CD14-positive monocyte (primary cell): ENCODE measurements at regions not wholly inside any gene's neighbourhood (a gene's known extent, or its start where the extent isn't known, plus 50 kb on each side); places are given as distances from the start of the nearest gene placed in this dataset.

Source experiments
- DNase-seq, 3 donors: peaks; one replicate each; pipeline ENCODE4 v3.0.0-alpha.2; 2011 to 2022
- H2AFZ ChIP-seq: 2 replicates; pipeline ENCODE4 v1.6.0; 2012; ENCODE audit warnings: mild to moderate bottlenecking, low read depth, low read length, inconsistent platforms; ENCODE audit not compliant: insufficient read depth, poor library complexity, severe bottlenecking
- H3K27ac ChIP-seq, 2 donors: 1 replicate in 1 of 2; 2 replicates in 1 of 2; pipeline ENCODE4 v1.5.1; 2012 to 2013; ENCODE audit warnings: low read length in 2 of 2, control low read depth in 1 of 2, inconsistent platforms in 1 of 2, low read depth in 1 of 2, mild to moderate bottlenecking in 1 of 2
- H3K27me3 ChIP-seq, 2 donors: one replicate each; pipeline versions ENCODE4 v1.6.0 to v1.6.1; 2011 to 2013; ENCODE audit warnings: low read length in 2 of 2; ENCODE audit not compliant: control insufficient read depth in 2 of 2, insufficient read depth in 2 of 2
- H3K36me3 ChIP-seq, 2 donors: replicated peaks in 1 of 2; 1 replicate in 1 of 2; 2 replicates in 1 of 2; pipeline versions ENCODE4 v1.5.1 to v1.6.1; 2012 to 2013; ENCODE audit warnings: low read length in 2 of 2, control low read depth in 1 of 2, inconsistent platforms in 1 of 2, mild to moderate bottlenecking in 1 of 2; ENCODE audit not compliant: insufficient read depth in 2 of 2, control insufficient read depth in 1 of 2
- H3K4me1 ChIP-seq, 2 donors: 1 replicate in 1 of 2; 2 replicates in 1 of 2; pipeline versions ENCODE4 v1.5.1 to v1.6.1; 2012 to 2013; ENCODE audit warnings: low read length in 2 of 2, control low read depth in 1 of 2, inconsistent platforms in 1 of 2, mild to moderate bottlenecking in 1 of 2, moderate library complexity in 1 of 2; ENCODE audit not compliant: insufficient read depth in 2 of 2, control insufficient read depth in 1 of 2
- H3K4me2 ChIP-seq: replicated peaks from 2 replicates; pipeline ENCODE3; 2012; ENCODE audit warnings: low read length, moderate library complexity, mild to moderate bottlenecking; ENCODE audit not compliant: poor library complexity, severe bottlenecking; ENCODE audit errors: extremely low read depth
- H3K4me3 ChIP-seq, 3 experiments: fragments of 200-600 bp in 1 of 3; sonication (generic) in 1 of 3; replicated peaks in 1 of 3; 1 replicate in 2 of 3; 2 replicates in 1 of 3; pipeline ENCODE4 v1.5.1; 2011 to 2013; ENCODE audit warnings: low read length in 3 of 3, mild to moderate bottlenecking in 3 of 3, control low read depth in 2 of 3, low read depth in 2 of 3, inconsistent platforms in 1 of 3, moderate library complexity in 1 of 3
- H3K79me2 ChIP-seq: 2 replicates; pipeline ENCODE4 v1.6.0; 2012; ENCODE audit warnings: mild to moderate bottlenecking, control low read depth, inconsistent platforms, low read length, moderate library complexity; ENCODE audit not compliant: insufficient read depth
- H3K9ac ChIP-seq: 2 replicates; pipeline ENCODE4 v1.6.0; 2017; ENCODE audit warnings: low read length, mild to moderate bottlenecking; ENCODE audit not compliant: insufficient read depth, poor library complexity, severe bottlenecking
- H3K9me3 ChIP-seq, 2 donors: replicated peaks in 1 of 2; 1 replicate in 1 of 2; 2 replicates in 1 of 2; pipeline versions ENCODE4 v1.5.1 to v1.6.1; 2012 to 2013; ENCODE audit warnings: low read length in 2 of 2, control low read depth in 1 of 2; ENCODE audit not compliant: control insufficient read depth in 1 of 2, insufficient read depth in 1 of 2
- H4K20me1 ChIP-seq: 2 replicates; pipeline ENCODE4 v1.6.0; 2012; ENCODE audit warnings: mild to moderate bottlenecking, low read length, control low read depth, moderate library complexity; ENCODE audit not compliant: insufficient read depth
- H3K27ac Mint-ChIP-seq, 7 donors: one replicate each; pipeline ENCODE4 v1.8.0; 2020; ENCODE audit warnings: mild to moderate bottlenecking in 7 of 7, mixed read lengths in 7 of 7, moderate library complexity in 6 of 7, inconsistent platforms in 2 of 7
- H3K27me3 Mint-ChIP-seq, 3 donors: one replicate each; pipeline ENCODE4 v1.8.0; 2021 to 2022; ENCODE audit warnings: low read depth in 3 of 3, mild to moderate bottlenecking in 3 of 3, mixed read lengths in 3 of 3, moderate library complexity in 3 of 3, inconsistent platforms in 1 of 3
- H3K36me3 Mint-ChIP-seq, 2 donors: one replicate each; pipeline ENCODE4 v1.8.0; 2020; ENCODE audit warnings: mixed read lengths in 2 of 2, inconsistent platforms in 1 of 2, mild to moderate bottlenecking in 1 of 2
- H3K4me1 Mint-ChIP-seq: one replicate; pipeline ENCODE4 v1.8.0; 2020; ENCODE audit warnings: mild to moderate bottlenecking, mixed read lengths
- H3K4me3 Mint-ChIP-seq, 2 donors: one replicate each; pipeline ENCODE4 v1.8.0; 2020; ENCODE audit warnings: mild to moderate bottlenecking in 2 of 2, mixed read lengths in 2 of 2, moderate library complexity in 1 of 2
- H3K9me3 Mint-ChIP-seq, 7 donors: one replicate each; pipeline ENCODE4 v1.8.0; 2020 to 2022; ENCODE audit warnings: mixed read lengths in 7 of 7, mild to moderate bottlenecking in 6 of 7, moderate library complexity in 6 of 7, inconsistent platforms in 2 of 7
- WGBS: methylation state at CpG from one replicate; pipeline ENCODE4 v1.1.5; 2013; ENCODE audit warnings: missing lambda C conversion rate; ENCODE audit not compliant: insufficient coverage; 5-methylcytosine and 5-hydroxymethylcytosine counted together
- intact Hi-C, 2 donors: fragments of 100-400 bp; cut with micrococcal nuclease; formaldehyde crosslinking; loops; one replicate each; pipeline versions ENCODE4 v1.15.0 to v1.15.1; 2023
- TF ChIP-seq, protein P1 (sequence below): fragments of 200-600 bp; IDR thresholded peaks from one replicate; pipeline ENCODE4 v1.8.0; 2022; ENCODE audit warnings: antibody characterized with exemption, mild to moderate bottlenecking

DNA sequence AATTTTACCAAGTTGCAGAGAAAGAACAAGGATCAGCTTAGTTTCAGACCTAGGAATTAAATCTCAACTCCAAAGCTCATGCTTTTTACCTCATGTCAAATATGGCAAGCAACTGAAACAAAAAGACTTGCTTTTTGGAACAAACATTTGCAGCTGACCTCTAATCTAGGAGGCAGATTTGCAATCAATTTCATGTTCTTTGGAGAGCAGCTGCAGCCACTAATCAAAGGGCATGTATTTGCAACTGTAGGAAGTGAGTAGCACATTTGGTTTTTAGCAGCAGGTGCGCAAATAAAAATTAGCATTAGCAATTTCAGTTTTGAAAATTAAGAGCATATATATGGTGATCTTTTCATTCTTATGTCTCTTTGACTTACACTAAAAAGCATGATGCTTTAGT lies 459.3 kb upstream of the SLC10A2 start:
- DNase-seq = no peak
- WGBS = no CpG with 5 or more reads among the region's 1 CpG

DNA sequence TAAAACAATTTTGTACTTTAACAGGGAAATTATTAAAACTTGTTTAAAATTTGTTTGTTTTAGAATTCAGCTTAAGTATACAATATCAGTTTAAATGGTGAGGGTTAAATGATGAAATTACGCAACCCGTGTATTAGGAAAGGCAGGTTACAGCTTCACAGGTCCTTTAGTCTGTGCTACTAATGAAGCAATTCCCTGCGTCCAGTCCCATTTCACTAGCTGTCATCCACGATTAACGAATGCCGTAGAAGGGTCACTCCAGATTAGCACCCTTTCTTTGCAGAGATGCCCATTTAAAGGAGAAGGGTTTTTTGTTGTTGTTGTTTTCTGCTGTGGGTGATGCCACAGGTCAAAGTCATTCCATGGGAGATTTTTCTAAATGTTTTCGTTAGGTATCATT lies 457.6 kb upstream of the SLC10A2 start:
- Mint-ChIP-seq H3K36me3 (no peaks in the 10 kb centered on the region), H3K27me3 (peaks cover 0 to 2% (median 0%) of the 10 kb centered on the region in 3 donors), H3K9me3 (peaks cover 0 to 7% (median 1%) of the 10 kb centered on the region in 7 donors), H3K27ac (no peak overlapping the region), H3K4me3 (no peak overlapping the region), H3K4me1 (no peaks in the 10 kb centered on the region)
- Histone ChIP-seq H3K27me3 (no peaks in the 10 kb centered on the region), H2AFZ (no peak overlapping the region), H3K9ac (no peak overlapping the region), H3K79me2 (no peaks in the 10 kb centered on the region), H3K27ac (no peak overlapping the region), H3K9me3 (no peaks in the 10 kb centered on the region), H3K4me3 (no peak overlapping the region), H4K20me1 (no peaks in the 10 kb centered on the region), H3K4me1 (no peaks in the 10 kb centered on the region), H3K36me3 (no peaks in the 10 kb centered on the region), H3K4me2 (no peak overlapping the region)
- intact Hi-C loops = no loop called here
- 95% methylated on average over 3 of the region's 7 CpGs for WGBS
- no peak for DNase-seq
- TF ChIP-seq, protein P1, sequence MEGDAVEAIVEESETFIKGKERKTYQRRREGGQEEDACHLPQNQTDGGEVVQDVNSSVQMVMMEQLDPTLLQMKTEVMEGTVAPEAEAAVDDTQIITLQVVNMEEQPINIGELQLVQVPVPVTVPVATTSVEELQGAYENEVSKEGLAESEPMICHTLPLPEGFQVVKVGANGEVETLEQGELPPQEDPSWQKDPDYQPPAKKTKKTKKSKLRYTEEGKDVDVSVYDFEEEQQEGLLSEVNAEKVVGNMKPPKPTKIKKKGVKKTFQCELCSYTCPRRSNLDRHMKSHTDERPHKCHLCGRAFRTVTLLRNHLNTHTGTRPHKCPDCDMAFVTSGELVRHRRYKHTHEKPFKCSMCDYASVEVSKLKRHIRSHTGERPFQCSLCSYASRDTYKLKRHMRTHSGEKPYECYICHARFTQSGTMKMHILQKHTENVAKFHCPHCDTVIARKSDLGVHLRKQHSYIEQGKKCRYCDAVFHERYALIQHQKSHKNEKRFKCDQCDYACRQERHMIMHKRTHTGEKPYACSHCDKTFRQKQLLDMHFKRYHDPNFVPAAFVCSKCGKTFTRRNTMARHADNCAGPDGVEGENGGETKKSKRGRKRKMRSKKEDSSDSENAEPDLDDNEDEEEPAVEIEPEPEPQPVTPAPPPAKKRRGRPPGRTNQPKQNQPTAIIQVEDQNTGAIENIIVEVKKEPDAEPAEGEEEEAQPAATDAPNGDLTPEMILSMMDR = no peak

More for the DNA sequence above, 459.3 kb upstream of the SLC10A2 start:
- no peaks in the 10 kb centered on the region for H3K36me3 Mint-ChIP-seq
- intact Hi-C loops = no loop called here
- H3K4me1 ChIP-seq = no peaks in the 10 kb centered on the region
- no peak overlapping the region for H2AFZ ChIP-seq
- peaks cover 0 to 7% (median 1%) of the 10 kb centered on the region in 7 donors for H3K9me3 Mint-ChIP-seq
- H3K27ac Mint-ChIP-seq = no peak overlapping the region
- no peaks in the 10 kb centered on the region for H3K9me3 ChIP-seq
- no peak overlapping the region for H3K27ac ChIP-seq
- H3K27me3 Mint-ChIP-seq = peaks cover 0 to 2% (median 2%) of the 10 kb centered on the region in 3 donors
- TF ChIP-seq, protein P1 = no peak
- H3K36me3 ChIP-seq = no peaks in the 10 kb centered on the region
- H3K27me3 ChIP-seq = no peaks in the 10 kb centered on the region
- no peaks in the 10 kb centered on the region for H3K4me1 Mint-ChIP-seq
- no peaks in the 10 kb centered on the region for H3K79me2 ChIP-seq
- no peak overlapping the region for H3K4me3 Mint-ChIP-seq
- H3K4me2 ChIP-seq = no peak overlapping the region
- H4K20me1 ChIP-seq = no peaks in the 10 kb centered on the region
- H3K9ac ChIP-seq = no peak overlapping the region
- no peak overlapping the region for H3K4me3 ChIP-seq
